Right ventricle myocardium inferior (tissue), 1 donor: ENCODE measurements at regions not wholly inside any gene's neighbourhood (a gene's known extent, or its start where the extent isn't known, plus 50 kb on each side); places are given as distances from the start of the nearest gene placed in this dataset.
"Not testable (repeated sequence)": the region's sequence is repeated elsewhere in the genome, so short reads cannot be mapped to it uniquely, and the experiment has no call there.

Source experiments
- ATAC-seq: fragments of 200-7000 bp; cut with Tn5 transposase; one replicate; pipeline ENCODE4 v1.9.1; 2020; ENCODE audit warnings: mild to moderate bottlenecking, moderate library complexity
- DNase-seq: peaks from one replicate; pipeline ENCODE4 v3.0.0; 2021; ENCODE audit errors: missing footprints
- intact Hi-C: fragments of 100-400 bp; cut with DNase I; formaldehyde crosslinking; loops from one replicate; pipeline ENCODE4 v1.11.0; 2022
- donor health status: DM: no; HTN: yes; CAD: no; lungs with severe emphysema.

DNA sequence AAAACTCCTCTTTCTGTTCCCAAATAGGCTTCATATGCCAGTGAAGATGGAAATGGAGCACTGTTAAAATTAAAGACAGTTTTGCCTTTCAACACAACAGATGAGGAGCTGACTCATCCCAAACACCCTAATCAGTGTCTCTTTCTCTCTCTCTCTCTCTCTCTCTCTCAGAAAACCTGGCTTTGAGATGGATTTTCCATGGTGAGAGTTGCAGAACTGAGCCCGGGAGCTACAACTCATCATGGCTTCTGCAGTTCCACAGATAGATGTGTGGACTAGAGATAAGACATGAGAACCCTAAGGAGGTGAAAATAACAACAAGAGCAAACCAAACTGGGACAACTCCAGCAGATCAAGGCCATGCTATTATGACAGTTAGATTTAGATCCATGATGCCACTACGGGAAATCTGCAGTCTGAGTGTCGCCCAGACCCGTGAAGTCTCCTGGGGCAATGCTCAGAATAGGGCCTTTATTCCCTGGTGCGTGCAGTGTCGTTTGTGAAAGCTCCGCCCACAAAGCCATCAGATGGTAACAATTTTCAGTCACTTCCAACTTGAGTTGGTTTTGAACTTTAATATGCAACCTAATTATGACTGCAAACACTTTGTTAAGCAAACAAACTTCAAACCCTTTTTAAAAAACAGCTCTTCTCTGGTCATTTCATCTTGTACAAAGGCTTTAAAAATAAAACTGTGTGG, 338.2 kb upstream of the PREP start:
- intact Hi-C loops, result no loop called here
- ATAC-seq (no peak), DNase-seq (no peak)

DNA sequence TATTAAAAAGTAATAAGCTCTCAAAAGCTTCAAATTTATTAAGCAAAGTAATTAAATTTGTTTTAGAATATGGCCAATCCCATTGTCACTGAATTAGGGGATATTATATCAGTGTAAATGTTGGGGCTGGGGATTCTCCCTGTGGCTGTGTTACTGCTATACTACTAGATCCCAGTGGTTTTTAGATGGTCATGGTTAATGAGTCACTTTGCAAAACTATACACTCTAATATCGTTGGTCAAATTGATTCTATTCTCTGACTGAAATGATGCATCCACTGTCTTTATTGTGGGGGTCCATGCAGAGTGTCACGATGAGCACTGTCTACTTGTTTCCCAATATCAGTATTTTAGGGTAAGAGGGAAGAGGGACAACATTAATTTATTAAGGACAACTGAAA, 336.9 kb upstream of the PREP start:
- intact Hi-C loops, result loop anchor here (5.0 to 10.0 kb wide), 3 partner anchors 252 to 565 kb away; partner anchors contain the start of gene PRDM1
- DNase-seq (no peak), ATAC-seq (no peak)

DNA sequence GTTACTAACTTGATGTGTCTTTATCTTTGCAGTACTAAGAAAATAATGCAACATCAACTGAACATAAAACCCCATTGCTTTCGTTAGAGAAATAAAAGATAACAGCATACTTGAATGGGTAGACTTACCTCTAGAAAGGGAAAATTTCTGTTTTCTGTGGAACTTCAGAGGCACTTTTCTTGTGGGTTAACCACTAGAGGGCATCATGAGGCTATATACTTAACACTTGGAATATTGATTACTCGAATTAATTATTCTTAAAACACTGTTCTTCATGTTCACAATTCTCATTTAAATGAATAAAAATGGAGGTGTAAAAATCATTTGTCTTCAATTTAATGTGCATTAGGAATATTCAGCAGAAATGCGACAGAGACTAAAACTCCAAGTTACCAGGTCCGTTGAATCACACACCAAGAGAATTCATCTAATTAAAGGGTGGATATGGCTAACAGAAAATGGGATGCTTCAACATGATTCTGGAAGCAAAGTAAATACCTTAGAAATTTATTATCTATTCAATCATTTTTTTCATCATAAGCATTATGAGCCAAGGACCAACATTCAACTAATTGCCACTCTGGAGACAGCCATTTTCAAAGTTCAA, 330.8 kb upstream of the PREP start:
- DNase-seq (no peak), ATAC-seq (no peak)
- intact Hi-C loops, result loop anchor here (5.0 to 10.0 kb wide), 4 partner anchors 259 to 571 kb away; partner anchors contain the start of gene PRDM1

DNA sequence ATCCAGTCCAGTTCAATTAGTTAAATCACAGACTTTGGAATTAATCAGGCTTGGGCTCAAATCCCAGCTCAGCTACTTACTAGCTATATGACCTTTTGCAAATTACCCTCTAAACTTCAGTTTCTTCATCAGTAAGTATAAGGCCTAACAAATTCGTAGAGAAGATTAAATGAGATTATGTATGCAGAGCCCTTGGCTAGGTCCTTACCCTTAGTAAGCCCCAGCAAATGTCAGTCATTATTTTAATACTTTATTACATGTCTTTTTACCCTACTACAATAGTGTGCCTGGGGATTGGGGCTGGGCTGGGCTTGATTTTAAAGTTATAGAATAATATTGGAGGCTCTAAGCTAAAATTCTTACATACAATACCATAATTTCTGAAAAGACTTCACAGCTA, 326.1 kb upstream of the PREP start:
- no peak for DNase-seq
- intact Hi-C loops, result no loop called here
- ATAC-seq, result no peak

DNA sequence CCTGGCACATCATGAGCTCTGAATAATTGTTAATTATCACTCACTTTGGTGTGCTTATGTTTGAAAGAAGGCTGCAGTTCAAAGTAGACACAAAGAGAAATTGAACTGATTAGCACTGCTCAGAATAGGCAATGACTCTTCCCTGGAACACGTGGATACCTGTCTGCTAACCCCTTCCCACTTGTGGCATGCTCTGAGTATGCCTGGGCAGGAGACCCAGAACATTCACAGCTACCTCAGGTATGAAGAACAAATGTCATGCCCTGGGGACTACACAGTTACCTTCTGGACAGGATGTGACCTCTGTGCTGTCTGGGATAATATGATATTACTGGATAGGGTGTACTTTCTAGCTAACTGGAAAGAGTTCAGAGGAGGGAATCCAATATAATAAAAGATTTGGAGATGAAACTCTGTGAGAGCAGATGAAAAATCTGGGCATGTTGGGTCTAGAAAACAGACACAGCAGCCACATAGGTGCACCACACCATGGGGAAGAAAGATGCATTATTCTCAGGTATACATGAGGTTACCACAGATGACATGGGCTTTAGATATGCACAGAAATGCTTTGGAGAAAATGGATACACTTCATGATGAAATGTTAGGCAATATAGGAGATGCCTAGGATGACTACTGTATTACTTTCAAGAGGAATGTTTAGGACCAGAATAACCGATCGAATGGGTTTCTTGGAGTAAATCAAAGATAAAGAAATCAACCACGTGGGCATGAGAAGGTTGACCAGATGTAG, 324.2 kb upstream of the PREP start:
- DNase-seq (no peak), ATAC-seq (no peak)

DNA sequence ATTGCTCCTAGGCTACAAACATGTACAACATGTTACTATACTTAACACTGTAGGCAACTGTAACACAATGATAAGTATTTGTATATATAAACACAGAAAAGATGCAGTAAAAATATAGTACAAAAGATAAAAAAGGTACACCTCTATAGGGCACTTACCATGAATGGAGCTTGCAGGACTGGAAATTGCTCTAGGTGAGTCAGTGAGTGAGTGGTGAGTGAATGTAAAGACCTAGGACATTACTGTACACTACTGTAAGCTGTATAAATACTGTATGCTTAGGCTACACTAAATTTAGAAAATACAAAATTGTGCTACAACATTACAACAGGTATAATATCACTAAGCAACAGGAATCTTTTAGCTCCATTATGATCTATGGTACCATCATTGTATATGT, 312.0 kb upstream of the PREP start:
- DNase-seq (no peak), ATAC-seq (no peak)
- intact Hi-C loops, result no loop called here

More for the DNA sequence above, 324.2 kb upstream of the PREP start:
- intact Hi-C loops, result no loop called here

DNA sequence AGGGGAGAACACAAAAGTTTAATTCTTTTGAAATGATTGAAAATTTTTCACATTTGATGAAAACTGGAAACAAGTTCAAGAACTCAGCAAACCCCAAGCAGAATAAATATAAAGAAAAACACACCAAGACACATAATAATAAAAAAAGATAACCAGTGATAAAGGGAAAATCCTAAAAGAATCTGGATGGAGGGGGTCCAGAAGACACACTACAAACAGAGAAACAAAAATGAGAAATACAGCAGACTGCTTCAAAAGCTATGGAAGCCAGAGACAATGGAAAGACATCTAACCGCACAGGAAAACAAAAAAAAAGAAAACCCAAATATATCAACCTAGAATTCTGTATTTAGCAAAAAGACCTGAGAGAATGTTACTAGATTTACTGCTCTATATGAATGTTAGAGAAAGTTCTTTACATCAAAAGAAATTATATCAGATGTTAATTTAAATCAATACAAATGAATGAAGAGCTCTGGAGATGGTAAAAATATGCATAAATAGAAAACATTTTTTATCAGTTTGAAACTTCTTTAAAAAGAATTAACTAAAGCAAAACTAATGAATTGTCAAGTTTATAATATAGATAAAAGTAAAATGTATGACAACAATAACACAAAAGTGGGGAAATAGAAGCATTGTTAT, 310.7 kb upstream of the PREP start:
- intact Hi-C loops, result no loop called here
- no peak for DNase-seq
- no peak for ATAC-seq

DNA sequence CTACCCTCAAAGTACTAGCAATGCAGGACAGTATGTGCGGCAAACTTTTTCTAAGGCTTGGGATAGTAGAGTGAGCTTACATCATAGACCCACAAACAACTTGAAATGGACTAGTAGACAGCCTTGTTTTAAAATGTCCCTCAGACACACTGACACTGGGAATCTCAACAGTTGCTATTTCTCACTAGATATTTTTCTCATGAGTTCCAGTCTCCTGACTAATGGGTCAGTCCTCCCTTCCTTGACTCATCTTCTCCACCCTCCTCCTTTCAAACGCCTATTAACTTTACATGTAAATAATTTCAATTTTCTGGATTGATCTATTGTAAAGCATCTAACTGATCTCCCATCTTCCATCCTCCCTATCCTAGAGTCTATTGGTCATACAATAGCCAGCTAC, 308.3 kb upstream of the PREP start:
- DNase-seq (no peak), ATAC-seq (no peak)
- intact Hi-C loops, result no loop called here

DNA sequence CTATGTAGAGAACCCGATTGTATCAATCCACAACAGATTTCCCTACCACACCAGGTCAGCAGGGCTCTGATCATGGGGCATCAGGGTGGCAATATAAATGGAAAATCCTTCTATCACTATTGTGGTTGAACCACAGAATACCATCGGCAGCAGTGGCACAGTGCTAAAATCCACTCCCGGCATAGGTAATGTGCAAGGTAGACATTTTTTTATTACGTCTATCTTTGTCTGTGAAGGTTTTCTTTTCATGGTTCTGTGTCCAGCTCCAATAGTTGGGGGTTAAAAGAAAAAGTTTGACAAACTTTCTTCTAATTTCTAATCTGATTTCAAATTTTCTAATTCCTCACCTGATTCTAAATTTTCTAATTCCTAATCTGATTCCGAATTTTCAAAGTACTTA, 302.7 kb upstream of the PREP start:
- DNase-seq, result no peak
- intact Hi-C loops, result no loop called here
- ATAC-seq, result no peak

DNA sequence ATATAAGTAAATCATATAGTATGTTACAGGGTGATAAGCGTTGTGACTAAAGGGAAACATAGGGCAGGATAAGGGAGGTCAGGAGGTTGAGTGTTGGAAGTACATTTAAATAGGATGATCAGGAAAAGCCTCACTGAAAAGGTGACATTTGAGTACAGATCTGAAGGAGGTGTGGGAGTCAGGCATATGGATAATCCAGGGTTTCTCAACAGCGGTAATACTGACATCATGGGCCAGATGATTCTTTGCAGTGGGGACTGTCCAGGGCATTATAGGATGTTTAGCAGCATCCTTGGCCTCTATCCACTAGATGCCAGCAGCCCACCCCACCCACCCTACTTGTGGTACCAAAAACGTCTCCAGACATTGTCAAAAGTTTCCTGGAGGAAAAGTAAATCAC, 292.6 kb upstream of the PREP start:
- ATAC-seq (no peak), DNase-seq (no peak)
- intact Hi-C loops, result no loop called here

DNA sequence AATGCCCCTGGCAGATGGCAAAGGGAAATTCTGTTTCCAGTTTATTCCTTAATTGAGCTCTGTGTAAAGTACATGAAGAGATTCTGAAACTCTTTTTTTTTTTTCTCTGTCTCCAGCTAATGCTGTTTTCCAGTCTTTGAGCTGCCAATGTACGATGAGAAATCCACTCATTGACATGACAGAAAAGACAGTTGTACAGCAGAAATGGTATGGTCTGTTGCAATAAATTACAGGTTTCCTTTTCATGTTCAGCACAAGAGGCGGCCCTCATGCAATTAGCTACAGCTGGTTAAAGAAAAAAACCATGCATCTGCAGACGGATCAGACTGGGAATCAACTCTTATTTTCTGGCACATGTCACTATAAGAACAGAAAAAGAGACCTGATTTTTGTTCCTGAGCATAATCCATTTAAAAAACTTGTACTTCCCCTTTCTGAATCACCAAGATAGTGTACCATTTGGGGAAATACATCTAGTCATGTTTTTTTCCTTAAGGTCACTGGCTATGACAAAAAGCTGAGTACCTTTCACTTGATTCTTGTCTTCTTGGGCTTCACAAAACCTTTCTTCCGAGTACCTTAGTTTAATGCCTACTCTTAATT, 289.8 kb upstream of the PREP start:
- no peak for DNase-seq
- intact Hi-C loops, result no loop called here
- ATAC-seq, result no peak

DNA sequence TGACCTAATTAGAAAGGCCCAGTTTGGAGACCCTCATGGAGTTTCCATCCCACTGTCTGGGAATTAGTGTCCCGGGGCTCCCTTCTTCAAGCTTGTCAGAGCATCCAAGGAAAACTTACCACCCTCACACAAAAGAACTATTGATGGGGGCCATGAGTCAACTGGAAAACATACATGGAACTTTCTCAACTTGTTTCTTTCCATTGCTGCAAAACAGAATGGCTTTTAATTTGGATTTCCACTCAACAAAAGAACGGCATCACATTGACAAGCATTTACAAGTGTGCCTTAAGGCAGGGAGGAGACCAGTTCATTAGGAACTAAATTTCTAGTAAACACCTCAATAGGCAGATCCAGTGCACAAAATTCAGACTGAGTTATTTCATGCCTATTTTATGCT, 289.1 kb upstream of the PREP start:
- DNase-seq (no peak), ATAC-seq (no peak)
- intact Hi-C loops, result no loop called here

DNA sequence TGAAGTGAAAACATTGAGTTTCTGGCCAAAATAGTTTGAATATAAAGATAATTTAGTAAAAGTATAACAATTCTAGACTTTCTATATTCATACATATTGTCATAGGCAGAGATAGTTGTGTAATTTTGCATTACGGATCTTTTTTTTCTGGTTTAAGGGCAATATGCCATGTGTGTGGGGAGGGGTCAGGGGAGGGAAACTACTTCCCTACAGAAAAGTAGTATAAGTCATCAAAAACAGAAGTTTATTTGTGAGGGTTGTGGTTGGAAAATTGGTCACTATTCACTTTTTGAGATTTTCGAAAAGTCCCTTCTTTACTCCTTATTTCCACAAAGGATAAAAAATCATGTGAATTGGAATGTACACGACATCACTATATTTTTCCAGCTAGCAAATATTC, 288.2 kb upstream of the PREP start:
- no peak for ATAC-seq
- intact Hi-C loops, result no loop called here
- no peak for DNase-seq

DNA sequence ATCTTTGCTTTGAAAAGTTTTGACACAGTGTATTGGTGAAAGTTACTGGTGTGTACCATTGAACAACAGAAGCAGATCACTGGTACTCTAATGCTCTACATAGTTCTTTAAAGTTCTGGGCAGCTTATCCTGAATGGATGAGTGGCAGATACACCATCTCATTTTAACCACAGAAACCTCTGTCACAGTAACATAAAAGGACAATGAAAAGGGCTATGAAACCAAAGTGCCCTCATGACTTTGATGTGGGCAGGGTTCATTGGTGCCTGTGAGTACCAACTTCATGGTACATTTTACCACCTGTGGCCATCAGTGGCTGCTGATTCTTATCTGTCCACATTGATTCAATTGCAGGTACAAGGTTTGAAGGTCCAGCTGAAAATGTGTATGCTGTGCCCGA, 285.7 kb upstream of the PREP start:
- DNase-seq, result no peak
- ATAC-seq, result no peak
- intact Hi-C loops, result no loop called here

DNA sequence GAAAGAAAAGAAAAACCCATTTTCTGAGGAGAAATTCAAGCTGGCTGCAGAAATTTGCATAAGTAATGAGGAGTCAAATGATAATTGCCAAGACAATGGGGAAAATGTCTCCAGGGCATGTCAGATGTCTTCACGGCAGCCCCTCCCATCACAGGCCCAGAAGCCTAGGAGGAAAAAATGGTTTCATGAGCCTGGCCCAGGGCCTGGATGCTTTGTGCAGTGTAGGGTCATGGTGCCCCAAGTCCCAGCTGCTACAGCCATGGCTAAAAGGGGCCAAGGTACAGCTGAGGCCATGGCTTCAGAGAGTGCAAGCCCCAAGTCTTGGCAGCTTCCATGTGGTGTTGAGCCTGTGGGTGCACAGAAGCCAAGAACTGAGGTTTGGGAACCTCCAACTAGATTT, 283.9 kb upstream of the PREP start:
- DNase-seq, intact Hi-C loops, ATAC-seq: not testable (repeated sequence)

DNA sequence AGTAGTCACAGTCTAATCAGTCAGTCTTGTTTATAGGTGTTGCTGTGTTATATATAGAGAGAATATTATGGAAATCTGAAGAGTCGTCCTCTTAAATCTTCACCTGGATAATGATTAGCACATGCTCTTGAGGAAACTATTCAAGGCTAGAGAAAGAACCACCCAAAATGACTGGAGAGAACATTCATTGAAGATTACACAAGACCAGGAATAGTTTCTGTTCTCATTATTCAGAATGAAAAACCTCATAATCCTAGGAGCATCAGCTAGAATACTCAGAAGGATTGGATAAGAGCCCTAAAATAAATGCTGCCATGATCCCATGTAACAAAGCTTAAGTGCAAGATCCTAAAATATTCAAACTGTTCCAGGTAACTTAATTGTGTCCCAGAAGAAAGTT, 278.2 kb upstream of the PREP start:
- DNase-seq (no peak), ATAC-seq (no peak)
- intact Hi-C loops, result no loop called here

DNA sequence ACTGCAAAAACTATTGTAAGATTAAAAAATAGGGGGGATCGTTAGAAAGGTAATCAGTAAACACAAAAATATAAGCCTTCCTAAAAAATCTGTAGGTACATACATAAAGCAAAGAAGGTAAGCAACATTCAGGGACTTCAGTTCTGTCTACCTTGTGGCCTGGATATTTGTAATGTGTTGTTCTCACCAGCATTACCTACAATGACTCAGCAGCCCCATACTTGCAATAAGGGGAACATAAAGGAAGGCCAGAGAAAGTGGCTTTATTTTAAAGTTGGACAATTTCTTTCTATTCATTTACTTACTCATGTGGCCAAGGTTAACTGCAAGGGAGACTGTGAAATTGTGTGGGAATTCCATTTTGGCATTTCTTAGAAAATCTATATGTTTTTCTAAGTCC, 277.2 kb upstream of the PREP start:
- no peak for ATAC-seq

DNA sequence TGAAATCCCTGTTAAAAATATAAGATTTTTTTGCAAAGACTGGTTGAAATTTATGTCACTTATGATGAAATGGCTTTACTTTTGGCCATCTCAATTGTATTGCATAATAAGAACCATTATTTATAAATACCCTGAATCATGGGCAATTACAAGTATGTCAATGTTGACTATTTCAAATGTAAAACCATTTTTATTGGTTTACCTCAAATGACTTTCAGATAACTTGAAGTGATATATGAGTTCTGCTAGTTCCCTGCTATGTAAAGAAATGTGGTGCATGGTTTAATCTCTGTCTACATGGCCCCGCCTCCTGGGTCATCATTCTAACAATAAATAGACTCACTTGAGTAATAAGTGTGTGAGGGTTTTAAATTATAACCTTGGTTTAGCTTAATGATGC, 275.6 kb upstream of the PREP start:
- ATAC-seq, result no peak

More for the DNA sequence above, 277.2 kb upstream of the PREP start:
- DNase-seq, result no peak
- intact Hi-C loops, result no loop called here

More for the DNA sequence above, 275.6 kb upstream of the PREP start:
- no peak for DNase-seq
- intact Hi-C loops, result loop anchor here (5.0 kb wide), 1 partner anchor 76 kb away; no protein-coding TSS in a partner anchor
